ENCODE measurements at regions not wholly inside any gene's neighbourhood (a gene's known extent, or its start where the extent isn't known, plus 50 kb on each side); places are given as distances from the start of the nearest gene placed in this dataset.

- no peak for DNase-seq (ENCODE audit: low spot score)
- Mint-ChIP-seq H3K9me3 (ENCODE audit: unreplicated experiment) (no peaks in the 10 kb centered on the region), H3K27me3 (ENCODE audit: unreplicated experiment) (peaks cover 1% of the 10 kb centered on the region), H3K36me3 (ENCODE audit: low read depth, unreplicated experiment) (no peaks in the 10 kb centered on the region), H3K27ac (ENCODE audit: unreplicated experiment) (no peak overlapping the region), H3K4me3 (ENCODE audit: unreplicated experiment) (no peak overlapping the region), H3K4me1 (ENCODE audit: unreplicated experiment) (no peaks in the 10 kb centered on the region)
- no peak for TF ChIP-seq CTCF (IDR thresholded peaks at IDR 0.05; ENCODE audit: unreplicated experiment)
Observed at GRCh38 chr17:33487187-33487879, 194.2 kb upstream of the ASIC2 start.

GRCh38 chr17:33491871-33492481, 198.9 kb upstream of the ASIC2 start:
- Mint-ChIP-seq H3K9me3 (ENCODE audit: unreplicated experiment) (no peaks in the 10 kb centered on the region), H3K4me1 (ENCODE audit: unreplicated experiment) (no peaks in the 10 kb centered on the region), H3K27ac (ENCODE audit: unreplicated experiment) (no peak overlapping the region), H3K4me3 (ENCODE audit: unreplicated experiment) (no peak overlapping the region), H3K27me3 (ENCODE audit: unreplicated experiment) (peaks cover 1% of the 10 kb centered on the region), H3K36me3 (ENCODE audit: low read depth, unreplicated experiment) (no peaks in the 10 kb centered on the region)
- DNase-seq (ENCODE audit: low spot score) = no peak
- no peak for TF ChIP-seq CTCF (IDR thresholded peaks at IDR 0.05; ENCODE audit: unreplicated experiment)

GRCh38 chr17:33492731-33493265, 199.7 kb upstream of the ASIC2 start:
- Mint-ChIP-seq H3K4me1 (ENCODE audit: unreplicated experiment) (no peaks in the 10 kb centered on the region), H3K9me3 (ENCODE audit: unreplicated experiment) (no peaks in the 10 kb centered on the region), H3K27me3 (ENCODE audit: unreplicated experiment) (peaks cover 2% of the 10 kb centered on the region), H3K27ac (ENCODE audit: unreplicated experiment) (no peak overlapping the region), H3K36me3 (ENCODE audit: low read depth, unreplicated experiment) (no peaks in the 10 kb centered on the region), H3K4me3 (ENCODE audit: unreplicated experiment) (no peak overlapping the region)
- no peak for TF ChIP-seq CTCF (IDR thresholded peaks at IDR 0.05; ENCODE audit: unreplicated experiment)
- DNase-seq (ENCODE audit: low spot score) = no peak

- no peaks in the 10 kb centered on the region for H3K4me1 Mint-ChIP-seq (ENCODE audit: unreplicated experiment)
- peaks cover 3% of the 10 kb centered on the region for H3K27me3 Mint-ChIP-seq (ENCODE audit: unreplicated experiment)
- no peak for DNase-seq (ENCODE audit: low spot score)
- H3K4me3 Mint-ChIP-seq (ENCODE audit: unreplicated experiment) = no peak overlapping the region
- TF ChIP-seq CTCF (IDR thresholded peaks at IDR 0.05; ENCODE audit: unreplicated experiment) = no peak
- no peaks in the 10 kb centered on the region for H3K36me3 Mint-ChIP-seq (ENCODE audit: low read depth, unreplicated experiment)
- H3K9me3 Mint-ChIP-seq (ENCODE audit: unreplicated experiment) = no peaks in the 10 kb centered on the region
- H3K27ac Mint-ChIP-seq (ENCODE audit: unreplicated experiment) = no peak overlapping the region
Observed at GRCh38 chr17:33493566-33493965, 200.5 kb upstream of the ASIC2 start.

GRCh38 chr17:33494151-33494550, 201.1 kb upstream of the ASIC2 start:
- Mint-ChIP-seq H3K4me3 (ENCODE audit: unreplicated experiment) (no peak overlapping the region), H3K27me3 (ENCODE audit: unreplicated experiment) (peaks cover 3% of the 10 kb centered on the region), H3K36me3 (ENCODE audit: low read depth, unreplicated experiment) (no peaks in the 10 kb centered on the region), H3K4me1 (ENCODE audit: unreplicated experiment) (no peaks in the 10 kb centered on the region), H3K9me3 (ENCODE audit: unreplicated experiment) (no peaks in the 10 kb centered on the region), H3K27ac (ENCODE audit: unreplicated experiment) (no peak overlapping the region)
- TF ChIP-seq CTCF (IDR thresholded peaks at IDR 0.05; ENCODE audit: unreplicated experiment) = no peak
- DNase-seq (ENCODE audit: low spot score) = no peak
